A673 (cell line): ENCODE measurements at regions not wholly inside any gene's neighbourhood (a gene's known extent, or its start where the extent isn't known, plus 50 kb on each side); places are given as distances from the start of the nearest gene placed in this dataset.

Experiments used
- CTCF ChIP-seq: fragments of 300-800, 200-600 bp; sonication (generic); conservative IDR thresholded peaks from 2 replicates; pipeline ENCODE4 v1.5.1; 2017; ENCODE audit warnings: low read depth, mild to moderate bottlenecking, antibody characterized with exemption, low read length, moderate library complexity, mixed read lengths
- EZH2 ChIP-seq: fragments of 200-600 bp; sonication (generic); IDR thresholded peaks from 2 replicates; pipeline ENCODE4 v1.6.1; 2017; ENCODE audit warnings: borderline replicate concordance, low read depth, mild to moderate bottlenecking, mixed read lengths, antibody characterized with exemption, low read length; ENCODE audit not compliant: poor library complexity, severe bottlenecking

DNA sequence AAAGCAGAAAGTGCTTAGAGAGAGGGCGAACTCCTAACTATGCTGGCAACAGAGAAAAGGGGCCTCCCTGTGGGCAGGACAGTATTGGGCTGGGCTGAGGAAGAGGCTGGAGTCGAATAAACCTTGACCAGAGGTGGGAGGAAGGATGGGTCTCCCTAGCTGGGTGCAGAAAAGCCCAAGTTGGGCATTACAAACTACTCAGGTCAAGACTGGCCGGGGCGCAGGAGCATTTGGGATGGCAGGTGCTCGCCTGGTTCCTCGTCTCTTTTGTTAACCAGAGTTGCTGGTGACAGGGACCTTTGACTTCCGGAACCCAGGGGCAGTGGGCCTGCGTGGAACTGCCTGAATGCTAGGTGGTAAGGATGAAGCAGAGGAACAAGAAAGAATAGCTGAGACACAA is 80.3 kb upstream of the SHISAL1 start:
- TF ChIP-seq CTCF = no peak
- no peak for TF ChIP-seq EZH2
